Uterus (tissue), 3 donors: ENCODE measurements at regions not wholly inside any gene's neighbourhood (a gene's known extent, or its start where the extent isn't known, plus 50 kb on each side); places are given as distances from the start of the nearest gene placed in this dataset.

Experiments used
- DNase-seq, 2 donors: peaks; one replicate each; pipeline ENCODE4 v3.0.0-alpha.2; 2019 to 2020
- H3K27ac ChIP-seq, 2 donors: fragments of 200-600 bp; sonication (generic); 1 replicate in 1 of 2; 2 replicates in 1 of 2; pipeline ENCODE4 v1.5.1; 2016 to 2018
- H3K27me3 ChIP-seq, 2 donors: fragments of 200-600 bp; sonication (generic); one replicate each; pipeline ENCODE4 v1.5.1; 2018 to 2019; ENCODE audit warnings: control low read depth in 1 of 2
- H3K36me3 ChIP-seq, 2 donors: fragments of 200-600 bp; sonication (generic); one replicate each; pipeline ENCODE4 v1.5.1; 2019; ENCODE audit warnings: control low read depth in 1 of 2
- H3K4me1 ChIP-seq, 2 donors: fragments of 200-600 bp; sonication (generic); one replicate each; pipeline ENCODE4 v1.5.1; 2018 to 2019; ENCODE audit warnings: control low read depth in 1 of 2
- H3K4me3 ChIP-seq, 2 donors: fragments of 200-600 bp; sonication (generic); 1 replicate in 1 of 2; 2 replicates in 1 of 2; pipeline ENCODE4 v1.5.1; 2018 to 2019; ENCODE audit warnings: mild to moderate bottlenecking in 1 of 2
- H3K9me3 ChIP-seq, 2 donors: fragments of 200-600 bp; sonication (generic); one replicate each; pipeline ENCODE4 v1.5.1; 2019; ENCODE audit warnings: control low read depth in 1 of 2
- POLR2A ChIP-seq, 2 donors: fragments of 450-650 bp; IDR thresholded peaks; one replicate each; pipeline ENCODE4 v1.6.1; 2016; ENCODE audit warnings: antibody characterized with exemption in 2 of 2, mild to moderate bottlenecking in 1 of 2, moderate library complexity in 1 of 2
- intact Hi-C: fragments of 100-400 bp; cut with DNase I; formaldehyde crosslinking; loops from one replicate; pipeline ENCODE4 v1.15.1; 2023; ENCODE audit warnings: low total_unique reads
- TF ChIP-seq, protein P1 (sequence below), 4 experiments: fragments of 200-600 bp in 2 of 4; fragments of 450-650 bp in 2 of 4; sonication (generic) in 2 of 4; IDR thresholded peaks; one replicate each; pipeline ENCODE4 v1.5.1; 2016 to 2019; ENCODE audit warnings: antibody characterized with exemption in 4 of 4, mild to moderate bottlenecking in 2 of 4, moderate library complexity in 1 of 4
- donor health status: DM: yes; HTN: yes; CAD: no.

- intact Hi-C loops: no loop called here
- no peaks in the 10 kb centered on the region for H3K36me3 ChIP-seq
- H3K4me3 ChIP-seq: no peak overlapping the region
- no peak for TF ChIP-seq POLR2A (IDR thresholded peaks at IDR 0.05)
- TF ChIP-seq, protein P1, sequence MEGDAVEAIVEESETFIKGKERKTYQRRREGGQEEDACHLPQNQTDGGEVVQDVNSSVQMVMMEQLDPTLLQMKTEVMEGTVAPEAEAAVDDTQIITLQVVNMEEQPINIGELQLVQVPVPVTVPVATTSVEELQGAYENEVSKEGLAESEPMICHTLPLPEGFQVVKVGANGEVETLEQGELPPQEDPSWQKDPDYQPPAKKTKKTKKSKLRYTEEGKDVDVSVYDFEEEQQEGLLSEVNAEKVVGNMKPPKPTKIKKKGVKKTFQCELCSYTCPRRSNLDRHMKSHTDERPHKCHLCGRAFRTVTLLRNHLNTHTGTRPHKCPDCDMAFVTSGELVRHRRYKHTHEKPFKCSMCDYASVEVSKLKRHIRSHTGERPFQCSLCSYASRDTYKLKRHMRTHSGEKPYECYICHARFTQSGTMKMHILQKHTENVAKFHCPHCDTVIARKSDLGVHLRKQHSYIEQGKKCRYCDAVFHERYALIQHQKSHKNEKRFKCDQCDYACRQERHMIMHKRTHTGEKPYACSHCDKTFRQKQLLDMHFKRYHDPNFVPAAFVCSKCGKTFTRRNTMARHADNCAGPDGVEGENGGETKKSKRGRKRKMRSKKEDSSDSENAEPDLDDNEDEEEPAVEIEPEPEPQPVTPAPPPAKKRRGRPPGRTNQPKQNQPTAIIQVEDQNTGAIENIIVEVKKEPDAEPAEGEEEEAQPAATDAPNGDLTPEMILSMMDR (IDR thresholded peaks at IDR 0.05): no peak
- no peaks in the 10 kb centered on the region for H3K4me1 ChIP-seq
- no peaks in the 10 kb centered on the region for H3K27me3 ChIP-seq
- H3K27ac ChIP-seq: no peak overlapping the region
- H3K9me3 ChIP-seq: no peaks in the 10 kb centered on the region
- no peak for DNase-seq
These were observed 271.1 kb upstream of the GPR149 start for GRCh38 chr3:154701055-154701454.

- TF ChIP-seq POLR2A (IDR thresholded peaks at IDR 0.05): no peak
- TF ChIP-seq, protein P1 (IDR thresholded peaks at IDR 0.05): no peak
- Histone ChIP-seq H3K4me1 (no peaks in the 10 kb centered on the region), H3K27me3 (no peaks in the 10 kb centered on the region), H3K4me3 (no peak overlapping the region), H3K27ac (no peak overlapping the region), H3K36me3 (no peaks in the 10 kb centered on the region), H3K9me3 (no peaks in the 10 kb centered on the region)
- DNase-seq: no peak
- intact Hi-C loops: no loop called here
These were observed 260.4 kb upstream of the GPR149 start for GRCh38 chr3:154690413-154690812.

DNA sequence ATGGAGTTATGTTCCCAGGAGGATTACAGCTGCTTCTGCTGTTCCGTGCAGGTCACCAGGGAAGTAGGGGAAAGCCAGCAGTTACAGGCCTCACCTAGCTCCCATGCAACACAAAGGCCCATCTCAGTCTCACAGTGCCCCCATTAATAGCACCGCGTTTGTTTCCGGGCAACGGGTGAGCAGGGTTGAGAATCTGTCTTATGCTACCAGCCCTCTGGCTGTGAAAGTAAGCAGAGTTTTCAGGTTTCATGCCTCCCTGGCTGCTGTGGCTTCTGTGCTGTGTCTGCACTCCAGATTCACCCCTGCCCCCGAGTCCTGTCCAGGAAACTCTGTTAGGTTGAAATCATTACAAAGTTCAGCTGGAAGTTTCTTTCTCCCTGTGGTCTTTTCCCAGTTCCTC, 254.4 kb upstream of the GPR149 start:
- Histone ChIP-seq H3K27me3 (no peaks in the 10 kb centered on the region), H3K4me3 (no peak overlapping the region), H3K4me1 (no peaks in the 10 kb centered on the region), H3K27ac (no peak overlapping the region), H3K36me3 (no peaks in the 10 kb centered on the region), H3K9me3 (no peaks in the 10 kb centered on the region)
- TF ChIP-seq, protein P1 (IDR thresholded peaks at IDR 0.05): no peak
- TF ChIP-seq POLR2A (IDR thresholded peaks at IDR 0.05): no peak
- no peak for DNase-seq
- intact Hi-C loops: no loop called here

- H3K36me3 ChIP-seq: no peaks in the 10 kb centered on the region
- no peaks in the 10 kb centered on the region for H3K4me1 ChIP-seq
- H3K27me3 ChIP-seq: no peaks in the 10 kb centered on the region
- TF ChIP-seq POLR2A (IDR thresholded peaks at IDR 0.05): no peak
- TF ChIP-seq, protein P1 (IDR thresholded peaks at IDR 0.05): no peak
- intact Hi-C loops: no loop called here
- H3K27ac ChIP-seq: no peak overlapping the region
- no peak for DNase-seq
- H3K9me3 ChIP-seq: no peaks in the 10 kb centered on the region
- H3K4me3 ChIP-seq: no peak overlapping the region
These were observed 254.0 kb upstream of the GPR149 start for GRCh38 chr3:154684021-154684420.

DNA sequence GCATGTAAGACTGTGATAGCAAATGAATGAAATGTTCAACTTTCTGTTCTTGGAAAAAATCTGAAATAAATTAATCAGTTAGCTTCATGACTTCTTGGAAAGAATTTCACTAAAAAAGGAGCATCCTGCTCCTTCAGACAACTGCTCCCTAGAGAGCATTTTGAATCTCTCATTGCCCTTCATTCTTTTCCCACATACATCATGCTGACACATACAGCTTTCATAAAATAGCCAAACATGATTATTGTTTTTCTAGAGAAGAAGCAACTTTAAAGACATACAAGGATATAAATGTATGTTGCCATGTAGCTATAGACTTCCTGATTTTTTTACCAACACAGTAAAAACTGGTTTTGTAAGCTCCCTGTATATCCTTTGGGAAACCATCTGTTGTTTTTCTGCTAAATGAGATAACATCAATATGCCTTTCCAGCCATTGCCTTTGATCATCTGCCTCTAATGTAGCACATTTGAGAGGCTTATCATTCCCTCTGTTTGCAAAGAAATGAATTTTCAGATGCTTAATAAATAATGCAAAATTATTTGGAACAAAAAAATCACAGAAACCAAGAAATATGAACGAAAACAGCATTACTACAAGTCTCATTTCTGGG, 248.2 kb upstream of the GPR149 start:
- DNase-seq: no peak
- Histone ChIP-seq H3K9me3 (no peaks in the 10 kb centered on the region), H3K27ac (no peak overlapping the region), H3K4me3 (no peak overlapping the region), H3K36me3 (no peaks in the 10 kb centered on the region), H3K4me1 (no peaks in the 10 kb centered on the region), H3K27me3 (no peaks in the 10 kb centered on the region)
- intact Hi-C loops: no loop called here
- TF ChIP-seq, protein P1 (IDR thresholded peaks at IDR 0.05): no peak
- TF ChIP-seq POLR2A (IDR thresholded peaks at IDR 0.05): no peak
